HG03442 (cell line): ENCODE measurements at regions not wholly inside any gene's neighbourhood (a gene's known extent, or its start where the extent isn't known, plus 50 kb on each side); places are given as distances from the start of the nearest gene placed in this dataset.

Source experiments
- ATAC-seq: cut with Tn5 transposase; IDR thresholded peaks from one replicate; pipeline ENCODE4 v1.9.1; 2021; ENCODE audit warnings: mild to moderate bottlenecking, moderate library complexity; ENCODE audit not compliant: unreplicated experiment

DNA sequence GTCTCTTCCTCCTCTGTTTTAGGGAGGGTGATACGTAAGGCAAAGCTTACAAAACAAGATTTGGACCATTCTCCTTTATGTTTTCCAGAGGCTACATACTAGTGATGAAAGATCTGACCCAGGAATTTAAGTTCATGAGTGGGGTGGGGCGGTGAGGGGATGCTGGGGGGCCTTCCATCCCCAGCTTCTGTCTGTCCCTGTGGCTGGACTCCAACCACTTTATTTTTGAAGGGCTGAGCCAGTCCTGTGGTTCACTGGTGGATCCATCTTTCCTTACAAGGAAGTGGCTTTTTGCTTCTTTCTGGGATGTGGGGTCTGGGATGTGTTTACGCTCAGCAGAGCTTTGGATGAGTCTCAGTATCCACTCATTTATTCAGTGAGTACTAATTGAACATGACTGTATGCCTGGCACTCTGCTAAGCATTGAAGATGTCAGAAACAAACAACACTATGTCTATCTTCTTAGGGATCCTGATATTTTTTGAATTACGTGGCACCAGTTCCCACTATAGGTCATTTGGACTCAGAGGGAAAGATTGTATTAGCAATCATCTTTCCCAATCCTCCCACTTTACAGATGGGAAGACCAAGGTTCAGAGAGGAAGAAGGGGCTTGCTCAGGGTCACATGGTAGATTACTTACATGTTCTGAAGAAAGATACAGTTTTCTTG, 291.8 kb upstream of the TBX3 start:
- ATAC-seq = no peak

DNA sequence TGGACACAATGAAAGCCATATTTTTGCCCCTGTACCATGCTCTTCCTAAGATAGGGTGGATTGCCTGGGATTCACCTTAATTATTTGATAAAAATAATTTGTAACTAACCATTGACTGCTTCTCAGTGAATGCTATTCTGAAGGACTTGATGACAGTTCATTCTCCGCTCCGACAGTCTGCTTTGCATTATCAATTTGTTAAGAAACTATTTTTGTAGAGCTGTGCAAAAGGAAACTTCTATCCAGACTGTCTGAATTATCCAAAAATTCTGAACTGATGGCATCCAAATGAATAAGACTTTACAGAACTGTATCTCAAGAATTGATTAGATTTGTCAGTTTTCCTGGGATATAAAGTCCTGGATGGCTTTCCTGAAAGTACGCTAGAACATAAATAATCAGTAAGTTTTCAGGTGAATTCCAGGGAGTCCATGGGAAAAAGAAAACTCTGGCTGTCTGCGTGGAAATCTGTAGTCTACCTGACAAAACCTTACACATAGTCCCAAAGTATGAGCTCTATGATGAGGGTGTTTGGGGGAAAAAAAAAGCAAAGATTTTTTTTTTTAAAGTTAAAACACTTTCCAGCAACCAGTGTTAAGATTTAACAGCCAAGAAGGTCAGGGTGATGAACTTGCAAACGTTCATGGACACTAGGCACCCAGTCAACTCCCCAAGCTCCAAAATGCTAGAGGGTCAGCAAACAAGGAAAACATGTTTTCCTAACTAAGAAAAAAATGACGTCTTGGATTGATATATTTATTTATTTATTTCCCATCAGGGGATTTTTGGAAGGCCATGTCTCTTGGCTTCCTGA, 291.1 kb upstream of the TBX3 start:
- no peak for ATAC-seq

DNA sequence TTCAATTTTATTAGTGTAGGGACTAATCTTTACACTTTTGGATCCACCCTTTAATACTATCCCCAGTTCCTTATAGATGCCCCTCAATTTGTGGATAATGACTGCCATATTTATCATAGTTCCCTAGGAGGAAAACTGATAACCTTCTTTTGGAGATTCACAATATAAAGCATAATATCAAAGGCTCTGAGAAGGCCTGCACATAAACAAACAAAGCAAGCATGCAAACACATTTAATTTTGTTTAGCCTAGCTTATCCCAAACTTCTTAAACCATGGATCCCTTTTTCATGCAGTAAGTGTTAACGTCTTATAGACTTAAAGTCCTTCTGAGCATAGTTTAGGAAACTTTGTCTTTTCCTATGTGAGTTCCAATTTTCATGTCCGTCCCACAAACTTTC, 290.4 kb upstream of the TBX3 start:
- no peak for ATAC-seq

GRCh38 chr12:114968727-114969126, 284.8 kb upstream of the TBX3 start:
- ATAC-seq = no peak

- ATAC-seq = no peak
These were observed 283.2 kb upstream of the TBX3 start for GRCh38 chr12:114967151-114967550.

- no peak for ATAC-seq
These were observed 280.9 kb upstream of the TBX3 start for GRCh38 chr12:114964841-114965240.

DNA sequence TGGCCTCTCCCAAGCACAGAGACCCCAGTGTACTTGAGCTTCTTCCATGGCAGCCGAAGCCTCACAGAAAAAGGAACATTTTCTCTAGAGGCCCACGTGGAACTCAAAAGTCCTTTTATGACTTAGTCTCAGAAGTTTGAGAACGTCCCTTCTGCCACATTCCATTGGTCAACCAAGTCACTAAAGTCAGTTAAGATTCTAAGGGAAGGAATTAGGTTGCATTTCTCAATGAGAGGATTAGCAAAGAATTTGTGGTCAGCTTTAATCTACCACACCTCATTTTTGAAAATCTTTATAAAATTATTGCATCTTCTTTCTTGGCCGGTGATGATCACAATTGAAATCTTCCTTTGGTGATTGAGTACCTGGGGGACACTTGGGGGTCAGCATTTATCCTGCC, 279.9 kb upstream of the TBX3 start:
- ATAC-seq = no peak

GRCh38 chr12:114961491-114961890, 277.5 kb upstream of the TBX3 start:
- no peak for ATAC-seq

GRCh38 chr12:114958538-114958937, 274.6 kb upstream of the TBX3 start:
- ATAC-seq = no peak

DNA sequence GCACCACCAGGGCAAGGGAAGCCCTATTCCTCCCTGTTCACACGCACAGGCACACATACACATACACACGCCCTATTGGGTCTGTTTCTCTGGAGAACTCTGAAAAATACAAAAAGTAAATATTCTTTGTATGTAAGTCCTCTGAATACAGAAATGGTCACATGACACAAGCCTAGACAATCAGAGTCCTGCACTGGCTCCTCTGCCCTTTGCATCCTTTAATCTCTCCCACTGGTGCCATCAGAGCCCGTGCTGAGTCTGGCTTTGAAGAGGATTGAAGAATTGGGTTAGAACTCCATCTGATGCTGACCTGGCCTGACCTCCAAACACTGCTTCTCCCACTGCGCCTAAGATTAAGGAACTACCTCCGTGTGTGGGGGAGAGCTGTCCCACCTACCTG, 273.2 kb upstream of the TBX3 start:
- ATAC-seq = no peak

- ATAC-seq = no peak
These were observed 271.5 kb upstream of the TBX3 start for GRCh38 chr12:114955414-114956014.

GRCh38 chr12:114954511-114955055, 270.6 kb upstream of the TBX3 start:
- no peak for ATAC-seq

DNA sequence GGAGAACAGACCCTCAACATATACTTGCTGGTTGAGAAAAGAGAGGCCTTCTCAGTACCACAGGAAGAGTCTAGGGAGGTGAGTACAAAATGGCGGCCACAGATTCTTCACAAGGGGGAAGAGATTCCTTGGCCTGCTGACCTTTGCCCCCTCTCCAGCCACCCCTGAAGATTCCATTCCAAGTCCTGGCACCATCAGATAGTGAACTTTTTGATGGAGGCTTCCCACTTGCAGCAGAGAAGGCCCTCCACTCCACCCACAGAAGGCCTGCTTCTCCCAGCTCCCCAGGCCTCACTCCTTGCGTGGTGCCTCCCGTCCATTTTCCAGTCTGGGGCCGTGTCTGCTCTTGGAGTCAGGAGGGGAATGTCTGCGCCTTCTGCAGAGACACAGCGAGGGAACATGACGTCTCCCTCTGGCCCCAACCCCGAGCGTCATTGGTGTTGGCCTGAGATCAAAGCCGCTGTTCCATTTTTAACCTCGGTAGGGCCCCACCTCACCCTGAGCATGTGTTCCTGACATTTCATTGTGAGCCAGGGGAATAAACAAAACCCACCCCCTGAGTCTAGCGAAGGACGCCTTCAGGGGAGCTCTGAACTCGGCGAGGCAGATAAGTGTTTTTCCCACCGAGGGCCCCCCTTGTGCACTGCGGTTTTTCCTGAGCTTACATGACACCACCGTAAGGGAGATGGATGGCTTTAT, 268.7 kb upstream of the TBX3 start:
- ATAC-seq = no peak

DNA sequence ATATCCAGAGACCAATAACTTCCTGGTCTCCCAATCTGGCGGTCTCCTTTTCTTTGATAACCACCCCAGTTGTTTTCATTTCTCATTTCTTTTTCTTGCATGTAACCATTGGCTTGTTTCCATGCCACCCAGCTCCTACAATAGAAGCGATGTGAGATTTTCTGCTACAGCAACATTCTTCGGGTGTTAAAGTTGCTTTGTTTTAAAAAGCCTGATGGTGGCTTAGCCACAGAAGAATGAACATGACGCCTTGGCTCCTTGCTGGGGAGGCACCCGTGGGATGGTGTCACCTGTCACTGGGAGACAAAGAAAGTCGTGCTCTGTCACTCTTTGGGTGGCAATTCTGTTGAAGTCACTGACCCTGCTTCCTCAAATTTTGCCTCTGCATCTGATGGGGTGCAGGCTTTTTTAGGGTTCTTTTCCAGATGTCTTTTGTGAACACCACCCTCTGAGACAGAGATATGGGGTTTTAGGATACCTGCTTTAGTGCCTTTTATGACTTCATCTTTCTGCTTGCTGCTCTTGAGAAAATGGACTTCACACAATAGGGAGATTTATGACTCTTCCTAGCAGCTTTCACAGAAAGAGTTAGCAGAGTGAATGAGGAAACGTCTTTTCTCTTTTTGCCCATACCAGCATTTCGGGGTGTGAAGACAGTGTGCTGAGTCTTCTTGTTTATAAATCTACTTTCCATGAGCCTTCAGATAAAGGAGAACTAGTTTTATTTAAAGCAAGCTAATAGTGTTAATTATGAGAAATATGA, 265.3 kb upstream of the TBX3 start:
- ATAC-seq = no peak

- no peak for ATAC-seq
These were observed 261.4 kb upstream of the TBX3 start for GRCh38 chr12:114945351-114945750.

DNA sequence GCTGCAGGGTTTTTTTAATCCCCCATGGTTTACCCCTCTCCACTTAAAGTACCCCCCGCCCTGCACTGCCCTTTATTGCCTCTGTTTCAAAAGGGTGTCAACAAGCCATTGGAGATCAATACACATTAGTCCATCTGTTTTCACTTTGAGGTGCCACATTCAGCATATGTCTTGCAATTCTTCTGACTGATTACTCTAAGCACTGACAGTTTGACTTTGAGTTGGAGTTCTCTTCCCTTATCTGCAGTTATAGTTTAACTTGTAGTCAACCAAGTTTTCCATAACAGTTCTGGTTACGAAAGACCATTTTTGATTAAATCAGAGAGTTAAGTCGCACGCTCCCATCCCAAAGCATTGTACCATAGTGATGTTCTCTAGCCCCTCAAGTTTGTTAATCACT, 260.8 kb upstream of the TBX3 start:
- no peak for ATAC-seq

DNA sequence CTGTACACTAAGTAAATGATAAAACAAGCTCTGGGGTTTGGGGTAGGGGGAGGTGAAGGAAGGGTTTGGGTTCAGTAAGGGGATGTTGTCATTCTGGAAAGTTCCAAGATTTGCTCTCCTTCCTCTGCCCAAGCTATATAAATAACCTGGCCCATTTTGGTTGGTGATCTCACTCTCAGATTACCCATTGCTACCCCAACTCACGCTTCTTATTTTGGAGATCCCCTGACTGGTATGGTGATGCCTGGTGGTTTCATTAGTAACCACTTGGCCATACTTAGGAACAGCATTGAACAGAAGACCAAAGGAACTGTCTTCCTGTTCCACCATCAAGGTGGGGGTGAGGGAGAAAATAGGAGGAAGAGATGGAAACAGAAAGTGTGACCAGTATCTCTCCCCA, 259.6 kb upstream of the TBX3 start:
- no peak for ATAC-seq

- ATAC-seq = no peak
These were observed 254.7 kb upstream of the TBX3 start for GRCh38 chr12:114938487-114939210.

- no peak for ATAC-seq
These were observed 252.4 kb upstream of the TBX3 start for GRCh38 chr12:114936148-114937079.
